A673 (cell line): ENCODE measurements at regions not wholly inside any gene's neighbourhood (a gene's known extent, or its start where the extent isn't known, plus 50 kb on each side); places are given as distances from the start of the nearest gene placed in this dataset.

ENCODE experiments used
- EZH2 ChIP-seq: fragments of 200-600 bp; sonication (generic); IDR thresholded peaks from 2 replicates; pipeline ENCODE4 v1.6.1; 2017; ENCODE audit warnings: borderline replicate concordance, low read depth, mild to moderate bottlenecking, mixed read lengths, antibody characterized with exemption, low read length; ENCODE audit not compliant: poor library complexity, severe bottlenecking
- TF ChIP-seq, protein P1 (sequence below): fragments of 300-800, 200-600 bp; sonication (generic); conservative IDR thresholded peaks from 2 replicates; pipeline ENCODE4 v1.5.1; 2017; ENCODE audit warnings: low read depth, mild to moderate bottlenecking, antibody characterized with exemption, low read length, moderate library complexity, mixed read lengths

DNA sequence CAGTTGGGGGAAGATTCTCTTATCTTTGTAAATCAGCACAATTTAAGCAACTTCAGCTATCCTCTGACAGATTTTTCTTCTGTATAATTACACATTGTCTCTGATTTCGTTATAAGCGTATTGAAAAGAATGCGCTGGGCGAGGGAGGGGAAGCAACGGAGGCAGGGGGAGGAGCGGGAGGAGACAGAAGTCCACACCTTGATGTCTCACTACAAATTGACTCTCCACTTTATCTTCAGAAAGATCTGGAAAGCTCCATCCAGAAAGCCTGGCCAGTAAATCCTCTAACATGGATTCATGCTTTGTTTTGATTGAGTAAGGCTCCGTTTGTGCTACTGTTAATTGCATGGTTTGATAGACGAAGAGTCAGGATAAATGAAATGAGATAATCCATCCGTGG, 76.6 kb downstream of the SMIM21 start:
- TF ChIP-seq, protein P1, sequence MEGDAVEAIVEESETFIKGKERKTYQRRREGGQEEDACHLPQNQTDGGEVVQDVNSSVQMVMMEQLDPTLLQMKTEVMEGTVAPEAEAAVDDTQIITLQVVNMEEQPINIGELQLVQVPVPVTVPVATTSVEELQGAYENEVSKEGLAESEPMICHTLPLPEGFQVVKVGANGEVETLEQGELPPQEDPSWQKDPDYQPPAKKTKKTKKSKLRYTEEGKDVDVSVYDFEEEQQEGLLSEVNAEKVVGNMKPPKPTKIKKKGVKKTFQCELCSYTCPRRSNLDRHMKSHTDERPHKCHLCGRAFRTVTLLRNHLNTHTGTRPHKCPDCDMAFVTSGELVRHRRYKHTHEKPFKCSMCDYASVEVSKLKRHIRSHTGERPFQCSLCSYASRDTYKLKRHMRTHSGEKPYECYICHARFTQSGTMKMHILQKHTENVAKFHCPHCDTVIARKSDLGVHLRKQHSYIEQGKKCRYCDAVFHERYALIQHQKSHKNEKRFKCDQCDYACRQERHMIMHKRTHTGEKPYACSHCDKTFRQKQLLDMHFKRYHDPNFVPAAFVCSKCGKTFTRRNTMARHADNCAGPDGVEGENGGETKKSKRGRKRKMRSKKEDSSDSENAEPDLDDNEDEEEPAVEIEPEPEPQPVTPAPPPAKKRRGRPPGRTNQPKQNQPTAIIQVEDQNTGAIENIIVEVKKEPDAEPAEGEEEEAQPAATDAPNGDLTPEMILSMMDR, result no peak
- TF ChIP-seq EZH2, result no peak
